Left lung (tissue), 4 donors: ENCODE measurements at regions not wholly inside any gene's neighbourhood (a gene's known extent, or its start where the extent isn't known, plus 50 kb on each side); places are given as distances from the start of the nearest gene placed in this dataset.

Experiments used
- ATAC-seq: fragments of 200-7000 bp; cut with Tn5 transposase; one replicate; pipeline ENCODE4 v1.9.1; 2020; ENCODE audit warnings: moderate library complexity
- DNase-seq, 4 donors: peaks; one replicate each; pipeline ENCODE4 v3.0.0-alpha.2; 2013 to 2020
- H3K27ac ChIP-seq, 2 donors: fragments of 200-600 bp; sonication (generic) in 1 of 2; one replicate each; pipeline versions ENCODE4 v1.5.0 to v1.8.0; 2020 to 2021
- H3K27me3 ChIP-seq, 2 donors: fragments of 200-600 bp; sonication (generic) in 1 of 2; one replicate each; pipeline versions ENCODE4 v1.5.0 to v1.8.0; 2020 to 2021
- H3K36me3 ChIP-seq, 2 donors: fragments of 200-600 bp; sonication (generic) in 1 of 2; one replicate each; pipeline versions ENCODE4 v1.5.0 to v1.8.0; 2020 to 2021
- H3K4me1 ChIP-seq, 2 donors: fragments of 200-600 bp; one replicate each; pipeline ENCODE4 v1.8.0; 2021
- H3K4me3 ChIP-seq, 2 donors: fragments of 200-600 bp; sonication (generic) in 1 of 2; one replicate each; pipeline versions ENCODE4 v1.5.0 to v1.8.0; 2020 to 2021; ENCODE audit warnings: mild to moderate bottlenecking in 1 of 2
- H3K9me3 ChIP-seq, 2 donors: fragments of 200-600 bp; sonication (generic) in 1 of 2; one replicate each; pipeline versions ENCODE4 v1.5.0 to v1.8.0; 2020 to 2021
- intact Hi-C, 2 donors: fragments of 100-400 bp; cut with DNase I; formaldehyde crosslinking; loops; one replicate each; pipeline versions ENCODE4 v1.11.2 to v1.14.2; 2022
- TF ChIP-seq, protein P1 (sequence below), 2 donors: fragments of 200-600 bp; sonication (generic) in 1 of 2; IDR thresholded peaks; one replicate each; pipeline versions ENCODE4 v1.5.0 to v1.8.0; 2021; ENCODE audit warnings: antibody characterized with exemption in 2 of 2
- donor health status: DM: no; HTN: yes; CAD: no.
- donor health status: DM: no; HTN: no; CAD: no.

DNA sequence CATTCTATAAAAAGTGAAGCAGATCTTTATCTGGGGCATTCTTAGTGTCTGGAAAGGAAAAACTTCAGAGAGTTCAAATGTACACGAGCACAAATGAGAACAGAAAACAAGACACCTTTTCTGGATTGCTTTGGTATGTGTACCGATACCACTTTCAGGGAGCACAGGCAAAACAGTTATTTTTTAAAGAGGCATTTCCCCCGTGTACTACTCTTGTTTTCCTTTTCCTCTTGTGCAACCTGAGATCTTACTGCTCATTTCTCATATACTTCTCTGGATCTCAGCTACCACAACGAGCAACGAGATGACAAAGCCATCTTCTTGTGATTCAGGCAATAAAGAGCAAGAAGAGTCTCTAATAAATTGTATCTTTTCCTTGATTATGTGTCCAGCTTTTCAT, 463.6 kb downstream of the SHQ1 start:
- Histone ChIP-seq H3K4me1 (peaks cover 6 to 74% of the 10 kb centered on the region in 2 donors), H3K27ac (no peak overlapping the region), H3K36me3 (no peaks in the 10 kb centered on the region), H3K27me3 (no peaks in the 10 kb centered on the region), H3K4me3 (no peak overlapping the region), H3K9me3 (no peaks in the 10 kb centered on the region)
- intact Hi-C loops = loop anchor here in 1 of 2 donors (10.0 kb wide), 1 partner anchor 60 kb away; the partner anchor contains the start of gene RYBP
- ATAC-seq (no peak), DNase-seq (no peak)
- TF ChIP-seq, protein P1, sequence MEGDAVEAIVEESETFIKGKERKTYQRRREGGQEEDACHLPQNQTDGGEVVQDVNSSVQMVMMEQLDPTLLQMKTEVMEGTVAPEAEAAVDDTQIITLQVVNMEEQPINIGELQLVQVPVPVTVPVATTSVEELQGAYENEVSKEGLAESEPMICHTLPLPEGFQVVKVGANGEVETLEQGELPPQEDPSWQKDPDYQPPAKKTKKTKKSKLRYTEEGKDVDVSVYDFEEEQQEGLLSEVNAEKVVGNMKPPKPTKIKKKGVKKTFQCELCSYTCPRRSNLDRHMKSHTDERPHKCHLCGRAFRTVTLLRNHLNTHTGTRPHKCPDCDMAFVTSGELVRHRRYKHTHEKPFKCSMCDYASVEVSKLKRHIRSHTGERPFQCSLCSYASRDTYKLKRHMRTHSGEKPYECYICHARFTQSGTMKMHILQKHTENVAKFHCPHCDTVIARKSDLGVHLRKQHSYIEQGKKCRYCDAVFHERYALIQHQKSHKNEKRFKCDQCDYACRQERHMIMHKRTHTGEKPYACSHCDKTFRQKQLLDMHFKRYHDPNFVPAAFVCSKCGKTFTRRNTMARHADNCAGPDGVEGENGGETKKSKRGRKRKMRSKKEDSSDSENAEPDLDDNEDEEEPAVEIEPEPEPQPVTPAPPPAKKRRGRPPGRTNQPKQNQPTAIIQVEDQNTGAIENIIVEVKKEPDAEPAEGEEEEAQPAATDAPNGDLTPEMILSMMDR (IDR thresholded peaks at IDR 0.05) = no peak

DNA sequence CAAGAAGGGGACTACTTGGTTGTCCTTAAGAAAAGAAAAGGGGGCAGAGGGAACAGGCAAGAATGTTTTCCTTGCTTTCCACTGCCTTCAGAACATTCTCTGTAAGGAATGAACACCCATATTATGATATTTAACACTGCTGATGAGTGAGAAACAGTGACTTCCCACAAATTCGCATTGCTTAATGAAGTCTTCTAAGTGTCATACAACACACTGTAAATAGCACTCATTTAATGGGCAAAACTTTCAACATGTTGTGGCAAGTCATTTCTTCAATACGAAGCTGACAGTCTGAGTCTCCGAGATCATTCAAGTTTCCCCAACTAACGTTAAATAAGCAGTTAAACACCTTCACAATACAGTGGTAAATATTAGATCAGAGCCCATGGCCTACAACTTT, 464.4 kb downstream of the SHQ1 start:
- H3K4me3 ChIP-seq = no peak overlapping the region
- no peaks in the 10 kb centered on the region for H3K9me3 ChIP-seq
- H3K27me3 ChIP-seq = no peaks in the 10 kb centered on the region
- TF ChIP-seq, protein P1 (IDR thresholded peaks at IDR 0.05) = no peak
- H3K27ac ChIP-seq = no peak overlapping the region
- intact Hi-C loops = loop anchor here in 1 of 2 donors (10.0 kb wide), 1 partner anchor 61 kb away; the partner anchor contains the start of gene RYBP
- H3K4me1 ChIP-seq = peaks cover 6 to 80% of the 10 kb centered on the region in 2 donors
- peaks cover 0 to 2% of the 10 kb centered on the region in 2 donors for H3K36me3 ChIP-seq
- DNase-seq (no peak), ATAC-seq (no peak)

DNA sequence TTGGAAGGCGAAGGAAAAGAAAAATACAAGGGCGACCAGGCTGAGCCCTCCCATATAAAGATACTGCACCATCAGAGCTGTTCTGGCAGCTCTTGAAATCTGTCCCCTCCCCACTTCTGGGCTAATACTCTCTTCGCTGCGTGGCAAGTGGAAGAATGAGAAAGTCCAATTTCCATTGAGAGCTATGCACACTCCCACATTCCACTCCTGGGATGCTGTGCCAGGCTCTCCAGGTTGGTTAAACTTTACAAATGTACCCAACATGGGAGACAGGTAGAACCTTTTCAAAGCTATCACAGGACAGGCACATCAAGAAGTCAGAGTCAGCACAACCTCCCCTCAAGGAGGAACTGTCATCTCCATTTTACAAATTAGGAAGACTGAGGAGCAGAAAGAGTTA, 465.0 kb downstream of the SHQ1 start:
- no peaks in the 10 kb centered on the region for H3K9me3 ChIP-seq
- H3K4me3 ChIP-seq = no peak overlapping the region
- H3K27ac ChIP-seq = no peak overlapping the region
- no peak for DNase-seq
- no peaks in the 10 kb centered on the region for H3K27me3 ChIP-seq
- H3K36me3 ChIP-seq = peaks cover 0 to 8% of the 10 kb centered on the region in 2 donors
- TF ChIP-seq, protein P1 (IDR thresholded peaks at IDR 0.05) = no peak
- intact Hi-C loops = loop anchor here in 1 of 2 donors (10.0 kb wide), 1 partner anchor 62 kb away; the partner anchor contains the start of gene RYBP
- H3K4me1 ChIP-seq = peaks cover 6 to 79% of the 10 kb centered on the region in 2 donors
- ATAC-seq = peak; percentile 73

GRCh38 chr3:72382460-72382859, 465.8 kb downstream of the SHQ1 start:
- no peak overlapping the region for H3K4me3 ChIP-seq
- no peak for DNase-seq
- H3K27ac ChIP-seq = no peak overlapping the region
- H3K4me1 ChIP-seq = peaks cover 6 to 77% of the 10 kb centered on the region in 2 donors
- H3K9me3 ChIP-seq = no peaks in the 10 kb centered on the region
- TF ChIP-seq, protein P1 (IDR thresholded peaks at IDR 0.05) = no peak
- no peak for ATAC-seq
- peaks cover 0 to 16% of the 10 kb centered on the region in 2 donors for H3K36me3 ChIP-seq
- intact Hi-C loops = loop anchor here in 1 of 2 donors (10.0 kb wide), 1 partner anchor 62 kb away; the partner anchor contains the start of gene RYBP
- H3K27me3 ChIP-seq = no peaks in the 10 kb centered on the region

DNA sequence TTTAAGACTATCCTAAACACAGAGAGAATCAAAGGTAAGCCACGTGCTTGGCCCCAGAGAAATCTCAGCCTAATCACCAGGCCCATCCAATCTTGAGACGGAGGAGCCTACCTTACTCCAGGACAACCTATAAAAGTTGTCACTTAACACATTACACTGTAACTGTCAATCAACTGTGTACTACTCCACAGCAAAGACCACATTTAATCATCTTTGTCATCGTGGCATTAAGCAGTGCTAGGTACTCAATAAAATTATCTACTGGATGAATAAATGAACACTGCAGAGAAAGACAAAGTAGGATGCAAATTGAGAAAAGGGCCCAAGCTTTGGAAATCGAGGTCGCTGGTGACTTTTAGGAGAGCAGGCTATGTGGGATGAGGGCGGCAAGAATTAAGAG, 466.7 kb downstream of the SHQ1 start:
- H3K27me3 ChIP-seq = no peaks in the 10 kb centered on the region
- no peak overlapping the region for H3K27ac ChIP-seq
- ATAC-seq = no peak
- DNase-seq = no peak
- intact Hi-C loops = loop anchor here in 1 of 2 donors (10.0 kb wide), 1 partner anchor 63 kb away; the partner anchor contains the start of gene RYBP
- peaks cover 0 to 24% of the 10 kb centered on the region in 2 donors for H3K36me3 ChIP-seq
- H3K4me3 ChIP-seq = no peak overlapping the region
- H3K4me1 ChIP-seq = peaks cover 6 to 77% of the 10 kb centered on the region in 2 donors
- no peaks in the 10 kb centered on the region for H3K9me3 ChIP-seq
- TF ChIP-seq, protein P1 (IDR thresholded peaks at IDR 0.05) = no peak
